ENCODE measurements at regions not wholly inside any gene's neighbourhood (a gene's known extent, or its start where the extent isn't known, plus 50 kb on each side); places are given as distances from the start of the nearest gene placed in this dataset.

DNA sequence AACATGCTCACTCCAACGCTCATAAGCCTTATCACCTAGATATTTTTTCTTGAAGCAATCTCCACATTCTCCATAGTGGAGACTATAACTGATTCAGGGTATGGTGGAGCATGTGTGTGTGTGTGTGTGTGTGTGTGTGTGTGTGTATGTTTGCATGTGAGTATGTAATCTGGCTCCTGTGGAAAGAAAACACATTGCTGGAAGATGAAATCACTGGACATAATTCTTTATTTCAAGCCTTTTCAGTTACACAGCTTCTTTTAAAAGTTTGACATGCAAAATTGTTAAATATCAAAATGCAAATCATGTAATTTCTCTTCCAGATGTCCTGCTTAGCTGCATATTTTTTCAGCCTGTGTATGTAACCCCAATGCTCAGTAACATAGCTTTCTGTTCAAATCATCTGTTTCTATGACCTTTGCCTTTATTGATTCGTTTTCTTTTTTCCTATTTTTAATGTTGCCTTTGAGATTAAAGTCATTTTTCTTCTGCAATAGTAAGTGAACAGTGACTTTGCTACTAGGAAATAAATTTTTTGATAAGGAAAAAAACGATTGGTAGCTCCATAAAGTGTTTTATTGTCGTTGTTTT, 80.5 kb upstream of the BTG1 start:
- no peaks in the 10 kb centered on the region for H4K20me1 ChIP-seq (ENCODE audit: insufficient read depth, low read length)
- no peak for TF ChIP-seq EZH2 (optimal IDR thresholded peaks at IDR 0.05; ENCODE audit: low read depth, low read length)
- no peak for TF ChIP-seq EZH2phosphoT487 (IDR thresholded peaks at IDR 0.05; ENCODE audit: low read length)
- TF ChIP-seq, protein P1, sequence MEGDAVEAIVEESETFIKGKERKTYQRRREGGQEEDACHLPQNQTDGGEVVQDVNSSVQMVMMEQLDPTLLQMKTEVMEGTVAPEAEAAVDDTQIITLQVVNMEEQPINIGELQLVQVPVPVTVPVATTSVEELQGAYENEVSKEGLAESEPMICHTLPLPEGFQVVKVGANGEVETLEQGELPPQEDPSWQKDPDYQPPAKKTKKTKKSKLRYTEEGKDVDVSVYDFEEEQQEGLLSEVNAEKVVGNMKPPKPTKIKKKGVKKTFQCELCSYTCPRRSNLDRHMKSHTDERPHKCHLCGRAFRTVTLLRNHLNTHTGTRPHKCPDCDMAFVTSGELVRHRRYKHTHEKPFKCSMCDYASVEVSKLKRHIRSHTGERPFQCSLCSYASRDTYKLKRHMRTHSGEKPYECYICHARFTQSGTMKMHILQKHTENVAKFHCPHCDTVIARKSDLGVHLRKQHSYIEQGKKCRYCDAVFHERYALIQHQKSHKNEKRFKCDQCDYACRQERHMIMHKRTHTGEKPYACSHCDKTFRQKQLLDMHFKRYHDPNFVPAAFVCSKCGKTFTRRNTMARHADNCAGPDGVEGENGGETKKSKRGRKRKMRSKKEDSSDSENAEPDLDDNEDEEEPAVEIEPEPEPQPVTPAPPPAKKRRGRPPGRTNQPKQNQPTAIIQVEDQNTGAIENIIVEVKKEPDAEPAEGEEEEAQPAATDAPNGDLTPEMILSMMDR (IDR thresholded peaks at IDR 0.05; ENCODE audit: low read length) = no peak
- no peak overlapping the region for H3K9ac ChIP-seq (ENCODE audit: low read length)
- no peak for DNase-seq
- H3K79me2 ChIP-seq (ENCODE audit: low read length) = no peaks in the 10 kb centered on the region
- no peak overlapping the region for H2AFZ ChIP-seq (ENCODE audit: low read length)
- no peak overlapping the region for H3K4me3 ChIP-seq (ENCODE audit: low read length)
- H3K36me3 ChIP-seq (replicated peaks; ENCODE audit: insufficient read depth, low read length) = no peaks in the 10 kb centered on the region
- no peaks in the 10 kb centered on the region for H3K9me3 ChIP-seq (replicated peaks; ENCODE audit: insufficient read depth, low read length)
- H3K27ac ChIP-seq (ENCODE audit: low read length) = no peak overlapping the region
- no peaks in the 10 kb centered on the region for H3K4me1 ChIP-seq (ENCODE audit: low read length)
- no peaks in the 10 kb centered on the region for H3K9me2 ChIP-seq (replicated peaks; ENCODE audit: insufficient read depth, low read length)
- no peaks in the 10 kb centered on the region for H3K27me3 ChIP-seq (replicated peaks; ENCODE audit: insufficient read depth, low read length)
- no peaks in the 10 kb centered on the region for H3F3A ChIP-seq (ENCODE audit: insufficient read depth, low read length)
- no peak overlapping the region for H3K4me2 ChIP-seq (ENCODE audit: low read depth, low read length)

DNA sequence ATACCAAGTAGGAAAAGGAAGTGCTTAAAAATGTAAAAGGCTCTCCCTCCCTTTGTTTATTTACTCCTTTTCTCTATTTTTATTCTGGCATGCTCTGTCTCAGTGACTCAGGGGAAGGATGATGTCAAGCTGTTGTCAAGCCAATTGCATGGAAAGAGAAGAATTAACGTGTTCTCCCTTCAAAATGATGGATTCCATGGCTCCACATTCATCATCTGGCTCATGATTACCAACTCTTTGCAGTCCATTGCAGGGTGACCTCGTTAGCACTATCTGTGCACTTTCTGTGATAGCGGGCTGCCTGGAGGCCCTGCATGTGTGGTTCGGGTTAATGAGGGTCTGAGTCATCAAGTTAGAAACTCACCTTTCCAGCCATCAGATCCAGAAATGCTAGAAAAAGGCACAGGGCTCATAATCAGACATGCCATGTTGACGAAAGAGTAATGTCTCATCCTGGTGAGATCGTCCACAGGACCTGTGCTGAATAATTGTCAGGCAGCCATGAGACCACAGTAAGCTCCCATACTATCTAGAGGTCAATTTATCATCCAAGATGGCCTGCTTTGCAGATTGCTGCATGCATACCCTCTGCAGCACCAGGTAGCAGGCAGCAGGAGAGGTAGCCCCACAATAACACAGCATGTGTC, 79.2 kb upstream of the BTG1 start:
- H3K4me1 ChIP-seq (ENCODE audit: low read length) = no peaks in the 10 kb centered on the region
- H3K27ac ChIP-seq (ENCODE audit: low read length) = no peak overlapping the region
- H3K9ac ChIP-seq (ENCODE audit: low read length) = no peak overlapping the region
- no peaks in the 10 kb centered on the region for H3K9me3 ChIP-seq (replicated peaks; ENCODE audit: insufficient read depth, low read length)
- no peaks in the 10 kb centered on the region for H3K27me3 ChIP-seq (replicated peaks; ENCODE audit: insufficient read depth, low read length)
- no peaks in the 10 kb centered on the region for H3K79me2 ChIP-seq (ENCODE audit: low read length)
- no peak overlapping the region for H3K4me2 ChIP-seq (ENCODE audit: low read depth, low read length)
- H4K20me1 ChIP-seq (ENCODE audit: insufficient read depth, low read length) = no peaks in the 10 kb centered on the region
- H3K4me3 ChIP-seq (ENCODE audit: low read length) = no peak overlapping the region
- no peak overlapping the region for H2AFZ ChIP-seq (ENCODE audit: low read length)
- no peaks in the 10 kb centered on the region for H3F3A ChIP-seq (ENCODE audit: insufficient read depth, low read length)
- H3K9me2 ChIP-seq (replicated peaks; ENCODE audit: insufficient read depth, low read length) = no peaks in the 10 kb centered on the region
- no peaks in the 10 kb centered on the region for H3K36me3 ChIP-seq (replicated peaks; ENCODE audit: insufficient read depth, low read length)
- TF ChIP-seq EZH2phosphoT487 (IDR thresholded peaks at IDR 0.05; ENCODE audit: low read length) (no peak), EZH2 (optimal IDR thresholded peaks at IDR 0.05; ENCODE audit: low read depth, low read length) (no peak)
- TF ChIP-seq, protein P1 (IDR thresholded peaks at IDR 0.05; ENCODE audit: low read length) = no peak
- DNase-seq = no peak

DNA sequence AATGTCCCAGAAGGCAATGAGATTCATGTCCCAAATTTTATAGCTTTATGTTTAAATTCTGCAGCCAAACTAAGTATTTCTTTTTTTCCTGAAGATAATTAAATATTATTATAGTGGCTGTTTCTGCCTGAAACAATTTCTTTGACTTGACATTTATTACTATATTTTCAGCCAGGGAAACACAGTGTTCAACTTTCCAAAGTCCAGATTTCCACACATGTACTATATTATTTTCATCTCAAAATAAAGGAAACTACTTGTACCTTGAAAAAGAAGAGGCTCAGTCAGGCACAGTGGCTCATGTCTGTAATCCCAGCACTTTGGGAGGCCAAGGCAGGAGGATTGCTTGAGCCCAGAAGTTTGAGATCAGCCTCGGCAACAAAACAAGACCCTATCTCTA, 77.8 kb upstream of the BTG1 start:
- TF ChIP-seq EZH2 (optimal IDR thresholded peaks at IDR 0.05; ENCODE audit: low read depth, low read length) (no peak), EZH2phosphoT487 (IDR thresholded peaks at IDR 0.05; ENCODE audit: low read length) (no peak)
- TF ChIP-seq, protein P1 (IDR thresholded peaks at IDR 0.05; ENCODE audit: low read length) = no peak
- Histone ChIP-seq H3K4me3 (ENCODE audit: low read length) (no peak overlapping the region), H3K27ac (ENCODE audit: low read length) (no peak overlapping the region), H3K36me3 (replicated peaks; ENCODE audit: insufficient read depth, low read length) (no peaks in the 10 kb centered on the region), H3K27me3 (replicated peaks; ENCODE audit: insufficient read depth, low read length) (no peaks in the 10 kb centered on the region), H4K20me1 (ENCODE audit: insufficient read depth, low read length) (no peaks in the 10 kb centered on the region), H3K4me1 (ENCODE audit: low read length) (no peaks in the 10 kb centered on the region), H3K79me2 (ENCODE audit: low read length) (no peaks in the 10 kb centered on the region), H3K9me3 (replicated peaks; ENCODE audit: insufficient read depth, low read length) (no peaks in the 10 kb centered on the region), H2AFZ (ENCODE audit: low read length) (no peak overlapping the region), H3K4me2 (ENCODE audit: low read depth, low read length) (no peak overlapping the region), H3K9ac (ENCODE audit: low read length) (no peak overlapping the region), H3K9me2 (replicated peaks; ENCODE audit: insufficient read depth, low read length) (no peaks in the 10 kb centered on the region), H3F3A (ENCODE audit: insufficient read depth, low read length) (no peaks in the 10 kb centered on the region)
- DNase-seq = no peak
